ENCODE measurements at regions not wholly inside any gene's neighbourhood (a gene's known extent, or its start where the extent isn't known, plus 50 kb on each side); places are given as distances from the start of the nearest gene placed in this dataset.
A peak's percentile ranks its signal among the peaks of the same experiment; 100 is the strongest.
"Not testable (repeated sequence)": the region's sequence is repeated elsewhere in the genome, so short reads cannot be mapped to it uniquely, and the experiment has no call there.

GRCh38 chr5:87589587-87589986, 176.9 kb upstream of the CCNH start:
- DNase-seq: no peak

GRCh38 chr5:87588316-87588715, 175.6 kb upstream of the CCNH start:
- no peak for DNase-seq

- DNase-seq: not testable (repeated sequence)
Observed at GRCh38 chr5:87583704-87584103, 171.0 kb upstream of the CCNH start.

GRCh38 chr5:87582149-87582548, 169.4 kb upstream of the CCNH start:
- no peak for DNase-seq

GRCh38 chr5:87581661-87582060, 168.9 kb upstream of the CCNH start:
- DNase-seq: no peak

- DNase-seq: no peak
Observed at GRCh38 chr5:87579678-87580077, 166.9 kb upstream of the CCNH start.

- DNase-seq: no peak
Observed at GRCh38 chr5:87576867-87577266, 164.1 kb upstream of the CCNH start.

GRCh38 chr5:87576306-87576705, 163.6 kb upstream of the CCNH start:
- DNase-seq: not testable (repeated sequence)

GRCh38 chr5:87574106-87574505, 161.4 kb upstream of the CCNH start:
- DNase-seq: no peak

GRCh38 chr5:87572611-87573010, 159.9 kb upstream of the CCNH start:
- no peak for DNase-seq

GRCh38 chr5:87572090-87572489, 159.4 kb upstream of the CCNH start:
- no peak for DNase-seq

- DNase-seq: no peak
Observed at GRCh38 chr5:87570366-87570765, 157.6 kb upstream of the CCNH start.

- no peak for DNase-seq
Observed at GRCh38 chr5:87562068-87562467, 149.3 kb upstream of the CCNH start.

- DNase-seq: no peak
Observed at GRCh38 chr5:87560528-87560927, 147.8 kb upstream of the CCNH start.

GRCh38 chr5:87551911-87552310, 139.2 kb upstream of the CCNH start:
- DNase-seq: no peak

GRCh38 chr5:87541676-87542075, 128.9 kb upstream of the CCNH start:
- DNase-seq: peak; percentile 23 to 48

- peak; percentile 67 to 79 for DNase-seq
Observed at GRCh38 chr5:87541033-87541432, 128.3 kb upstream of the CCNH start.

- DNase-seq: peak; percentile 16 to 38
Observed at GRCh38 chr5:87539839-87540238, 127.1 kb upstream of the CCNH start.

- no peak for DNase-seq
Observed at GRCh38 chr5:87536365-87536764, 123.6 kb upstream of the CCNH start.

GRCh38 chr5:87535706-87536105, 123.0 kb upstream of the CCNH start:
- DNase-seq: no peak

GRCh38 chr5:87529486-87530076, 116.9 kb upstream of the CCNH start:
- no peak for DNase-seq

GRCh38 chr5:87526131-87526530, 113.4 kb upstream of the CCNH start:
- no peak for DNase-seq

GRCh38 chr5:87524217-87524616, 111.5 kb upstream of the CCNH start:
- DNase-seq: no peak

GRCh38 chr5:87511778-87512177, 99.0 kb upstream of the CCNH start:
- DNase-seq: not testable (repeated sequence)

- no peak for DNase-seq
Observed at GRCh38 chr5:87503004-87503403, 90.3 kb upstream of the CCNH start.
